ENCODE measurements at regions not wholly inside any gene's neighbourhood (a gene's known extent, or its start where the extent isn't known, plus 50 kb on each side); places are given as distances from the start of the nearest gene placed in this dataset.

DNA sequence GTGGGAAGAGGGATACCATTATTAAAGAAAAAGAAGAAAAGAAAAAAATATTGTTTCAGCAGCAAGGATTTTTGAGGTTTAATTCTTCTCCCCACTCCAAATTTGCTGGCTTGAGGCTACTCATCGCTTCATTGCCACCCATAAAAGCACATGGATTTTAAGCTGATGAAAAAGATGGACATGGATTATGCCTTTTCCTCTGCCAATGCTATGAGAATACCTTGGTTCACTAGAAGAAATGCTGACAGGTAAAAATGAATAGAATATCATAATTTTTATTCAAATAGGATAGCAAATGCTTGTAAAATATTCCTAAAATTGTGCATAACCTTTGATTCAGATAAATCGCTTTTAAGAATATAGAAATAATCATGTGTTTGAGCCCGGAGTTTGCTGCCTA is 289.7 kb upstream of the DPYD start:
- TF ChIP-seq, protein P1, sequence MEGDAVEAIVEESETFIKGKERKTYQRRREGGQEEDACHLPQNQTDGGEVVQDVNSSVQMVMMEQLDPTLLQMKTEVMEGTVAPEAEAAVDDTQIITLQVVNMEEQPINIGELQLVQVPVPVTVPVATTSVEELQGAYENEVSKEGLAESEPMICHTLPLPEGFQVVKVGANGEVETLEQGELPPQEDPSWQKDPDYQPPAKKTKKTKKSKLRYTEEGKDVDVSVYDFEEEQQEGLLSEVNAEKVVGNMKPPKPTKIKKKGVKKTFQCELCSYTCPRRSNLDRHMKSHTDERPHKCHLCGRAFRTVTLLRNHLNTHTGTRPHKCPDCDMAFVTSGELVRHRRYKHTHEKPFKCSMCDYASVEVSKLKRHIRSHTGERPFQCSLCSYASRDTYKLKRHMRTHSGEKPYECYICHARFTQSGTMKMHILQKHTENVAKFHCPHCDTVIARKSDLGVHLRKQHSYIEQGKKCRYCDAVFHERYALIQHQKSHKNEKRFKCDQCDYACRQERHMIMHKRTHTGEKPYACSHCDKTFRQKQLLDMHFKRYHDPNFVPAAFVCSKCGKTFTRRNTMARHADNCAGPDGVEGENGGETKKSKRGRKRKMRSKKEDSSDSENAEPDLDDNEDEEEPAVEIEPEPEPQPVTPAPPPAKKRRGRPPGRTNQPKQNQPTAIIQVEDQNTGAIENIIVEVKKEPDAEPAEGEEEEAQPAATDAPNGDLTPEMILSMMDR (IDR thresholded peaks at IDR 0.05; ENCODE audit: insufficient read depth, low read length, poor library complexity, severe bottlenecking) = no peak
- no peak overlapping the region for H3K4me3 ChIP-seq (replicated peaks; ENCODE audit: low read depth, low read length)
- no peaks in the 10 kb centered on the region for H3K27me3 ChIP-seq (replicated peaks; ENCODE audit: control insufficient read depth, insufficient read depth, low read length)
- no peaks in the 10 kb centered on the region for H3K36me3 ChIP-seq (ENCODE audit: control insufficient read depth, insufficient read depth, low read length)
- DNase-seq (ENCODE audit: extremely low read depth, insufficient read length) = no peak

DNA sequence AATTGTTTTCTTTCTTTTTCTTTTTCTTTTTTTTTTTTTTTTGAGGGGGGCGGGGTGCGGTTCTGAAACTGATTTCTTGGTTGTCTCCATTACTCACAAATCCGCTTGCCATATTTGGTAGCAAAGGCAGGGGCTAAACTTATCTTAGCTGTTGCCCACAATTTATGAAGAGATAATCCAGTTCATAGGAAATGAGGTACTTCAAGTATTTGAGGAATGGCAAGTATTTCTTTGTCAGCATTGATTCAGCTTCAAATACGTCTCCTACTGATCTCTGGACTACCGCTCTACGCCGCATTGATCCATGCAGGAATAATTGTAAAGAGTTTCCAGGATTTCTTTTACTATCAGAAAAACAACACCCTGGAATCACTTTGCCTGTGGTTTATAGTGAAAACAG is 289.2 kb upstream of the DPYD start:
- no peak for DNase-seq (ENCODE audit: extremely low read depth, insufficient read length)
- no peak overlapping the region for H3K4me3 ChIP-seq (replicated peaks; ENCODE audit: low read depth, low read length)
- TF ChIP-seq, protein P1 (IDR thresholded peaks at IDR 0.05; ENCODE audit: insufficient read depth, low read length, poor library complexity, severe bottlenecking) = no peak
- no peaks in the 10 kb centered on the region for H3K27me3 ChIP-seq (replicated peaks; ENCODE audit: control insufficient read depth, insufficient read depth, low read length)
- H3K36me3 ChIP-seq (ENCODE audit: control insufficient read depth, insufficient read depth, low read length) = no peaks in the 10 kb centered on the region

DNA sequence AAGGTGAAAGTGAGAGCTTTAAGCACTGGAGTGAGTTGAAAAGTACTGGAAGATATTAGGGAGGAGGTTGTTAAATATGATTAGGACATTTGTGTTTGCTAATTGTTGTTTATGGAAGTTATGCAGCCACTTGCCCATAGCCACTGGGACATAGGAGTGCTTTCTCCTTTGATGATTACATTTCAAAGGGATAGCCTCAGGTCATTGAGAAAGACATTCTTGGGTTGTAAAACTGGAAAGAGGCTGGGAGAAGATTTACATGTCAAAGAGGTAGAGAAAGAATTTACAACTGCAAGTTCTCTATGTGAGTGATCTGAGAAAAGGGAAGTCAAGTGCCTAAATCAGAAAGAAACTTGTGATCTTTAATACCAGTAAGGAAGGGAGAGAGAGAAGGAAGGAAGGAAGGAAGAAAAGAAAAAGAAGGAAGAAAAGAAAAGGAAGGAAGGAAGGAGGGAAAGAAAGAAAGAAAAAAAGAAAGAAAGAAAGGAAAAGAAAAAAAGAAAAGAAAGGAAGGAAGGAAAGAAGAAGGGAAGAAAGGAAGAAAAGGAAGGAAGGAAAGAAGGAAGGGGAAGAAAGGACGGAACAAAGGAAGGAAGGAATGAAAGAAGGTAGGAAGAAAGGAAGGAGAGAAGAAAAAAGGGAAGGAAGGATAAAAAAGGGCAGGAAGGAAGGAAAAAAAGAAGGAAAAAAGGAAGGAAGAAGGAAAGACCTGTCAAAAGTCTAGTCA is 284.6 kb upstream of the DPYD start:
- H3K4me3 ChIP-seq (replicated peaks; ENCODE audit: low read depth, low read length) = no peak overlapping the region
- H3K27me3 ChIP-seq (replicated peaks; ENCODE audit: control insufficient read depth, insufficient read depth, low read length) = no peaks in the 10 kb centered on the region
- TF ChIP-seq, protein P1 (IDR thresholded peaks at IDR 0.05; ENCODE audit: insufficient read depth, low read length, poor library complexity, severe bottlenecking) = no peak
- H3K36me3 ChIP-seq (ENCODE audit: control insufficient read depth, insufficient read depth, low read length) = no peaks in the 10 kb centered on the region
- DNase-seq (ENCODE audit: extremely low read depth, insufficient read length) = no peak

- TF ChIP-seq, protein P1 (IDR thresholded peaks at IDR 0.05; ENCODE audit: insufficient read depth, low read length, poor library complexity, severe bottlenecking) = no peak
- no peaks in the 10 kb centered on the region for H3K27me3 ChIP-seq (replicated peaks; ENCODE audit: control insufficient read depth, insufficient read depth, low read length)
- no peak for DNase-seq (ENCODE audit: extremely low read depth, insufficient read length)
- no peak overlapping the region for H3K4me3 ChIP-seq (replicated peaks; ENCODE audit: low read depth, low read length)
- H3K36me3 ChIP-seq (ENCODE audit: control insufficient read depth, insufficient read depth, low read length) = no peaks in the 10 kb centered on the region
These were observed 282.6 kb upstream of the DPYD start for GRCh38 chr1:98203466-98203865.

GRCh38 chr1:98201666-98202081 is 280.8 kb upstream of the DPYD start:
- no peaks in the 10 kb centered on the region for H3K27me3 ChIP-seq (replicated peaks; ENCODE audit: control insufficient read depth, insufficient read depth, low read length)
- no peak for DNase-seq (ENCODE audit: extremely low read depth, insufficient read length)
- no peaks in the 10 kb centered on the region for H3K36me3 ChIP-seq (ENCODE audit: control insufficient read depth, insufficient read depth, low read length)
- TF ChIP-seq, protein P1 (IDR thresholded peaks at IDR 0.05; ENCODE audit: insufficient read depth, low read length, poor library complexity, severe bottlenecking) = no peak
- no peak overlapping the region for H3K4me3 ChIP-seq (replicated peaks; ENCODE audit: low read depth, low read length)

GRCh38 chr1:98197356-98197755 is 276.5 kb upstream of the DPYD start:
- TF ChIP-seq, protein P1 (IDR thresholded peaks at IDR 0.05; ENCODE audit: insufficient read depth, low read length, poor library complexity, severe bottlenecking) = no peak
- H3K27me3 ChIP-seq (replicated peaks; ENCODE audit: control insufficient read depth, insufficient read depth, low read length) = no peaks in the 10 kb centered on the region
- H3K4me3 ChIP-seq (replicated peaks; ENCODE audit: low read depth, low read length) = no peak overlapping the region
- no peaks in the 10 kb centered on the region for H3K36me3 ChIP-seq (ENCODE audit: control insufficient read depth, insufficient read depth, low read length)
- no peak for DNase-seq (ENCODE audit: extremely low read depth, insufficient read length)
